ENCODE measurements at regions not wholly inside any gene's neighbourhood (a gene's known extent, or its start where the extent isn't known, plus 50 kb on each side); places are given as distances from the start of the nearest gene placed in this dataset.

- Histone ChIP-seq H3K27ac (no peak overlapping the region), H3K36me3 (no peaks in the 10 kb centered on the region), H3K9me3 (no peaks in the 10 kb centered on the region), H3K27me3 (no peaks in the 10 kb centered on the region), H3K4me1 (peaks cover 0 to 10% (median 0%) of the 10 kb centered on the region in 9 donors), H3K4me3 (no peak overlapping the region)
- intact Hi-C loops (cut with DNase I): no loop called here
- 91 to 97% methylated on average over 1 of the region's 1 CpG for WGBS, 2 donors
- ATAC-seq (no peak), DNase-seq (no peak)
- TF ChIP-seq CTCF (IDR thresholded peaks at IDR 0.05): no peak
These were observed 248.4 kb downstream of the PLK2 start for GRCh38 chr5:58211441-58211840.

DNA sequence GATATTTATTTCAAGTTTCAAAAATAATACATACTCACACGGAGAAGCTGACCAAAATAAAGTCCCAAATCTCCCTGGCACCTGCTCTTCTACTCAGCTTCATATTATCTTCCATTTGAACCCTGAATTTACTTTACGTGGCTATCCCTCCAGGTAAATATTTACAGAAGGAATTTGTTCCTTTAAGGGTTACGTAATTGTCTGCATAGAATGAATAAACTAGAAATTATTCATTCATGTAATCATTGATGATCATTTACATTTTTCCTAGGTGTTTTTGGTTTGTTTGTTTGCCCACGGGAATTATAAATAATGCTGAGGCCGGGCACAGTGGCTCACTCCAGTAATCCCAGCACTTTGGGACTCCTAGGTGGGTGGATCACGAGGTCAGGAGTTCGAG is 251.2 kb downstream of the PLK2 start:
- WGBS, 2 donors: 91 to 95% methylated on average over 7 of the region's 7 CpGs
- ATAC-seq: no peak
- TF ChIP-seq CTCF (IDR thresholded peaks at IDR 0.05): no peak
- no peak for DNase-seq
- Histone ChIP-seq H3K4me3 (no peak overlapping the region), H3K4me1 (peaks cover 0 to 10% (median 0%) of the 10 kb centered on the region in 9 donors), H3K27ac (no peak overlapping the region), H3K9me3 (no peaks in the 10 kb centered on the region), H3K36me3 (no peaks in the 10 kb centered on the region), H3K27me3 (no peaks in the 10 kb centered on the region)
- intact Hi-C loops (cut with DNase I): no loop called here

DNA sequence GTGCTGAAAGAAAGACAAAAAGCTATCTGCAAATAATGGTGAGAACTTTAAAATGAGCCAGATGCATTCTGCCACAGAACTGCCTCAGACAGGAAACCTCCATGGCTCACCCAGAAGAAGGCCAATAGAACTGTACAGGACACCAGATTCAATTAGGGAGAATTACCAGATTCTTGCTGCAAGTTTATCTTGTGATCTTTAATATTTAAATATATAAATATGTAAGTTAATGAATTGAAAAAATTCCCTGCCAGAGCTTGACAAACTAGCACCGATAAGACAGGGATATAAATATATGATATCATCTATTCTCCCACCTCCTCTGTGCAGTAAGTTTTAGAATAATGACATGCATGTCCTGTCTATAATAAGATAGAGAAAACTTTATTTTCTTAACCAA is 252.8 kb downstream of the PLK2 start:
- H3K9me3 ChIP-seq: no peaks in the 10 kb centered on the region
- no peak overlapping the region for H3K27ac ChIP-seq
- H3K27me3 ChIP-seq: no peaks in the 10 kb centered on the region
- ATAC-seq: no peak
- TF ChIP-seq CTCF (IDR thresholded peaks at IDR 0.05): no peak
- WGBS, 2 donors: 32 to 50% methylated on average over 1 of the region's 1 CpG
- intact Hi-C loops (cut with DNase I): no loop called here
- H3K36me3 ChIP-seq: no peaks in the 10 kb centered on the region
- no peak overlapping the region for H3K4me3 ChIP-seq
- peaks cover 0 to 10% (median 0%) of the 10 kb centered on the region in 9 donors for H3K4me1 ChIP-seq
- no peak for DNase-seq

DNA sequence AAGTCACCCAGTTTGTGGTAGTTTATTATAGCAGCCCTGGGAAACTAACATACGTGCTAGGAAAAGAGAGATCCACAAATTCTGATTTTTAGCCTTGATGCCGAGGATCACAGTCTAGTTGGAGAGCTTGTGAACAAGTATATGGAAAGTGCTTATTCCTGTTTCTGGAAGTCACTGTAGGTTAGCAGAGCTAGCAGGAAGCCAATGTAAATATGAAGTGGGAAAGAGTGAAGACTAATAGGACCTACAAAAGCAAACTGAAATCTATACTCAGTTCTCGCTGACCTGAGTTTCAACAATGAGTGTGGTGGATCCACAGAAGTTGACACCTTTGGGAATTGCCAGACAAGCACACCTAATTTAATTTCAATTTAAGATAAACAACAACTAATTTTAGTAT is 254.9 kb downstream of the PLK2 start:
- no peak for ATAC-seq
- TF ChIP-seq CTCF (IDR thresholded peaks at IDR 0.05): no peak
- Histone ChIP-seq H3K4me3 (no peak overlapping the region), H3K9me3 (peaks cover 0 to 10% (median 0%) of the 10 kb centered on the region in 11 donors), H3K27me3 (no peaks in the 10 kb centered on the region), H3K36me3 (no peaks in the 10 kb centered on the region), H3K4me1 (peaks cover 0 to 10% (median 0%) of the 10 kb centered on the region in 9 donors), H3K27ac (no peak overlapping the region)
- WGBS, 2 donors: 87 to 94% methylated on average over 3 of the region's 3 CpGs
- intact Hi-C loops (cut with DNase I): no loop called here
- no peak for DNase-seq
